Epithelial cell of proximal tubule (primary cell): ENCODE measurements at regions not wholly inside any gene's neighbourhood (a gene's known extent, or its start where the extent isn't known, plus 50 kb on each side); places are given as distances from the start of the nearest gene placed in this dataset.

Source experiments
- DNase-seq: peaks from one replicate; pipeline ENCODE4 v3.0.0-alpha.2; 2011; ENCODE audit warnings: low read depth
- H3K4me3 ChIP-seq: 2 replicates; pipeline ENCODE4 v1.5.1; 2011; ENCODE audit warnings: low read depth, mild to moderate bottlenecking, low read length
- TF ChIP-seq, protein P1 (sequence below): conservative IDR thresholded peaks from 2 replicates; pipeline ENCODE4 v1.5.1; 2012; ENCODE audit warnings: low read depth, mild to moderate bottlenecking, low read length

GRCh38 chr13:84191139-84191538, 308.9 kb upstream of the SLITRK1 start:
- H3K4me3 ChIP-seq, result no peak overlapping the region
- DNase-seq, result no peak
- TF ChIP-seq, protein P1, sequence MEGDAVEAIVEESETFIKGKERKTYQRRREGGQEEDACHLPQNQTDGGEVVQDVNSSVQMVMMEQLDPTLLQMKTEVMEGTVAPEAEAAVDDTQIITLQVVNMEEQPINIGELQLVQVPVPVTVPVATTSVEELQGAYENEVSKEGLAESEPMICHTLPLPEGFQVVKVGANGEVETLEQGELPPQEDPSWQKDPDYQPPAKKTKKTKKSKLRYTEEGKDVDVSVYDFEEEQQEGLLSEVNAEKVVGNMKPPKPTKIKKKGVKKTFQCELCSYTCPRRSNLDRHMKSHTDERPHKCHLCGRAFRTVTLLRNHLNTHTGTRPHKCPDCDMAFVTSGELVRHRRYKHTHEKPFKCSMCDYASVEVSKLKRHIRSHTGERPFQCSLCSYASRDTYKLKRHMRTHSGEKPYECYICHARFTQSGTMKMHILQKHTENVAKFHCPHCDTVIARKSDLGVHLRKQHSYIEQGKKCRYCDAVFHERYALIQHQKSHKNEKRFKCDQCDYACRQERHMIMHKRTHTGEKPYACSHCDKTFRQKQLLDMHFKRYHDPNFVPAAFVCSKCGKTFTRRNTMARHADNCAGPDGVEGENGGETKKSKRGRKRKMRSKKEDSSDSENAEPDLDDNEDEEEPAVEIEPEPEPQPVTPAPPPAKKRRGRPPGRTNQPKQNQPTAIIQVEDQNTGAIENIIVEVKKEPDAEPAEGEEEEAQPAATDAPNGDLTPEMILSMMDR, result no peak

GRCh38 chr13:84187626-84188025, 305.4 kb upstream of the SLITRK1 start:
- no peak overlapping the region for H3K4me3 ChIP-seq
- DNase-seq, result no peak
- TF ChIP-seq, protein P1, result no peak

- TF ChIP-seq, protein P1, result no peak
- H3K4me3 ChIP-seq, result no peak overlapping the region
- DNase-seq, result no peak
Measured at GRCh38 chr13:84139561-84140158, 257.4 kb upstream of the SLITRK1 start.

DNA sequence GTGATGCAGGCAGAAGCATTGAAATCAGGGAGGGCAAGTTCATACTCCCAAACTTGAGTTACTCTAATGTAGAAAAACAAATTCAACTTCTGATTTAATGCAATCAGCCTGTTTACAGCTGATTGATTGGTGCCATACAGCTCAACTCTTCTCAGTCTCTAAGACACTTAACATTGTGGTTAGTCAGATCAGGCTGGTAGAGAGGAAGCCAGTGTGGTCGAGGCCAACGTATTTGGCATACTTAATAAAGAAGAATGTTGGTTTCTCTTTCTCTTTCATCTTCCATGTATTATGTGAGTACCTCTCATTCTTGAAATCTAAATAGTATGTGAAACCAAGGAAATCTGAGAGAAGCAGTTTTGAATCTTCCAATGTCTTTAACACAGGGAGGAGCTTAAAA, 255.0 kb upstream of the SLITRK1 start:
- TF ChIP-seq, protein P1, result no peak
- DNase-seq, result no peak
- no peak overlapping the region for H3K4me3 ChIP-seq

DNA sequence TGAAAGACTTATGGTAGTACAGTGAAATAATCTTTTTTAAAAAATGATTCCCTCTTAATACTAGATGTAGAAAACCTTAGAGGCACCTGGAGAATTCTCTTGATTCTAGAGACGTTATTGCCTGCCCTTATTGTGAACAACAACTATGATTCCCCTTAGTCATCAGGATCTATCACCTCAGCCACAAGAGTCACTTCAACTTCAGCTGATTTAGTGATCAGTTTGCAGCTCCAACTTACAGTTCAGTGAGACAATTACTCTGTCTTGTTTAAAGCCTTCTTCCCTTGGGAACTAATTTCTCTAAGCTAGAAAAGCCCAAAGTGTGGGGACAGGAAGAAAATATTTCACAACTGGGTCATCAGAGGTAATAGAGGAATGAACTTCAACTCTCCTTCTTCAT, 254.3 kb upstream of the SLITRK1 start:
- no peak overlapping the region for H3K4me3 ChIP-seq
- DNase-seq, result no peak
- TF ChIP-seq, protein P1, result no peak

DNA sequence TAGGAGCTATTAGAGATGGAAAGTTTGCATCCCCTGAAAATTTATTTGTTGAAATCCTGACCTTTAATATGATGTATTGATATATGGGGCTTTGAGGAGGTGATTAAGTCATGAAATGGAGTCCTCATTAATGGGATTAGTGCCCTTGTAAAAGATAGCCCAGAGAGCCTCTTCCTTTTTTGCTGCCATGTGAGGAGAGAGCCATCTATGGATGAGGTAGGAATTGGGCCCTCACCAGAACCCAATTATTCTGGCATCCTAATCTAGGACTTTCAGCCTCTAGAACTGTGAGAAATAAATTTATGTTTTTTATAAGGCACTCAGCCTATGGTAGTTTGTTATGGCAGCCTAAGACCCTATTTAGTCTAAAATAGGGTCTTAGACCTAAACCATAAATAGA, 250.2 kb upstream of the SLITRK1 start:
- TF ChIP-seq, protein P1, result no peak

DNA sequence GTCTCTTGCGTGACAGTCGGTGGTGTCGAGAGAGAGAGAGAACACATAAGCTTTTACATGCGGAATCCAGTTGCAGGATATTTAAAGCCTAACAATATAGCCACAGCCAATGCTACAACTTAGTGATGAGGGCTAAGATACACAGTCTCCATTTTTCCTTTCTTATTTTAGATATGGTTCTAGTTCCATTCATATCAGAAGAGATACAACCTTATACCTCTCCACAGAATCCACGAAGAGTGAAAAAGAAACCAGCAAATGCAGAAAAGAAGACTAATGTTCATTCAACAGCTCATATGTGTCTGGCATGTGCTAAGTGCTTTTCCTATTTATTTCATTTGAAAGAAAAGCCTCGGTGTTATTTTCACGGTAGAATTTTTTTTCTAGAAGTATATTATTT, 249.0 kb upstream of the SLITRK1 start:
- no peak overlapping the region for H3K4me3 ChIP-seq
- no peak for DNase-seq
- TF ChIP-seq, protein P1, result no peak

More for the DNA sequence above, 250.2 kb upstream of the SLITRK1 start:
- H3K4me3 ChIP-seq, result no peak overlapping the region
- no peak for DNase-seq
